22Rv1 (cell line): ENCODE measurements at regions not wholly inside any gene's neighbourhood (a gene's known extent, or its start where the extent isn't known, plus 50 kb on each side); places are given as distances from the start of the nearest gene placed in this dataset.
"Not testable (repeated sequence)": the region's sequence is repeated elsewhere in the genome, so short reads cannot be mapped to it uniquely, and the experiment has no call there.

Experiments used
- H3K27ac ChIP-seq: fragments of 450-650 bp; 2 replicates; pipeline ENCODE4 v1.5.1; 2017
- CTCF ChIP-seq: fragments of 450-650 bp; IDR thresholded peaks from 2 replicates; pipeline ENCODE4 v1.5.1; 2017; ENCODE audit warnings: mild to moderate bottlenecking
- ZFX ChIP-seq: fragments of 450-650 bp; IDR thresholded peaks from 2 replicates; pipeline ENCODE4 v1.6.1; 2017; ENCODE audit warnings: antibody characterized with exemption, borderline replicate concordance

DNA sequence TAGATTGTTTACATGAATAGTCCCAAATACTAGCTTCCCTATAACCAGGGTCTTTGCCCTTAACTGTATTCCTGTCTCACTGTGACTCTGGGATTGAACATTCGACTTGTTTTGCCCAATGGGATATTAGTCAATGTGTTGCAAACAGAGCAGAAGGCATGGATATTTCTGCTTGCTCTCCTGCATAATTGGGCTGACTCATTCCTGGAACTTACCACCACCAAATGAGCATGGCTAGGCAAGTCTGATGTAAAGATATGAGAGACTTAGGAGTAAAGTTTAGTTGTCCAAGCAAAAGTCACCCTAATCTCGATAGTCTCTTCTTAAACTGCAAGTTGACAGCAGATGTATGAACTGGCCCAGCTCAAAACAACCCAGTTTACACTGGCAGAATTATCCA, 273.5 kb upstream of the CCNG1 start:
- TF ChIP-seq ZFX: no peak
- TF ChIP-seq CTCF: no peak
- no peak overlapping the region for H3K27ac ChIP-seq

DNA sequence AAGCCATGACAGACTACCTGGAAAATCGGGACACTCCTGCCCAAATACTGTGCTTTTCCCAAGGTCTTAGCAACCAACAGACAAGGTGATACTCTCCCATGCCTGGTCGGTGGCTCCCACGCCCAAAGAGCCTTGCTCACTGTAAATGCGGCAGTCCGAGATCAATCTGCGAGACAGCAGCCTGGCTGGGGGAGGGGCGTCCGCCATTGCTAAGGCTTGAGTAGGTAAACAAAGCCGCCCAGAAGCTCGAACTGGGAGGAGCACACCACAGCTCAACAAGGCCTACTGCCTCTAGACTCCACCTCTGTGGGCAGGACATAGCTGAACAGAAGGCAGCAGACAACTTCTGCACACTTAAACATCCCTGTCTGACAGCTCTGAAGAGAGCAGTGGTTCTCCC, 272.1 kb upstream of the CCNG1 start:
- TF ChIP-seq CTCF: no peak
- TF ChIP-seq ZFX: no peak
- peak overlapping the region; percentile 49 for H3K27ac ChIP-seq

DNA sequence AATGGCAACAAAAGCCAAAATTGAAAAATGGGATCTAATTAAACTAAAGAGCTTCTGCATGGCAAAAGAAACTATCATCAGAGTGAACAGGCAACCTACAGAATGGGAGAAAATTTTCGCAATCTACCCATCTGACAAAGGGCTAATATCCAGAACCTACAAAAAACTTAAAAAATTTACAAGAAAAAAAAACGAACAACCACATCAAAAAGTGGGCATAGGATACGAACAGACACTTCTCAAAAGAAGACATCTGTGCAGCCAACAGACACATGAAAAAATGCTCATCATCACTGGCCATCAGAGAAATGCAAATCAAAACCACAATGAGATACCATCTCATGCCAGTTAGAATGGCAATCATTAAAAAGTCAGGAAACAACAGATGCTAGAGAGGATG, 267.2 kb upstream of the CCNG1 start:
- H3K27ac ChIP-seq: not testable (repeated sequence)

GRCh38 chr5:163172540-163173338, 264.7 kb upstream of the CCNG1 start:
- H3K27ac ChIP-seq: no peak overlapping the region
- TF ChIP-seq ZFX (no peak), CTCF (no peak)

DNA sequence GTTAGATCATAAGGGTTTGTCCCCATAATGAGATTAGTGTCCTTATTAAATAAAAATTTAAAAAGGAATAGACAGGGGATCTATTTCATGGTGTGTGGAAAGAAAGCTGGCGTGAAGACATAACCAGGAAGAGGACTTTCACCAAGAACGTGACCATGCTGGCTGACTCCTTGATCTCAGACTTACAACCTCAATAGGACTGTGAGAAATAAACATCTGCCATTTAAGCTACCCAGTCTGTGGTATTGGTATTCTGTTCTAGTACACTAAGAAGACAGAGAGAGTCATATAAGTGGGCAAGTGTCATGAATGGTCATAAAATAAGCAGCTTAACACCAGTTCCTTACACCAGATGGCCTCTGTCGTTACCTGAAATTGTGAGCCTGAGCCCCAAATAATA, 259.4 kb upstream of the CCNG1 start:
- no peak overlapping the region for H3K27ac ChIP-seq
- TF ChIP-seq ZFX: no peak
- TF ChIP-seq CTCF: no peak

- no peak overlapping the region for H3K27ac ChIP-seq
- TF ChIP-seq ZFX (no peak), CTCF (no peak)
These were observed 252.1 kb upstream of the CCNG1 start for GRCh38 chr5:163185315-163185714.

- TF ChIP-seq ZFX: no peak
- TF ChIP-seq CTCF: no peak
- H3K27ac ChIP-seq: no peak overlapping the region
These were observed 248.3 kb upstream of the CCNG1 start for GRCh38 chr5:163189023-163189553.
